ENCODE measurements at regions not wholly inside any gene's neighbourhood (a gene's known extent, or its start where the extent isn't known, plus 50 kb on each side); places are given as distances from the start of the nearest gene placed in this dataset.

GRCh38 chr5:88967633-88968585 lies 84.9 kb upstream of the MEF2C start:
- TF ChIP-seq, protein P1, sequence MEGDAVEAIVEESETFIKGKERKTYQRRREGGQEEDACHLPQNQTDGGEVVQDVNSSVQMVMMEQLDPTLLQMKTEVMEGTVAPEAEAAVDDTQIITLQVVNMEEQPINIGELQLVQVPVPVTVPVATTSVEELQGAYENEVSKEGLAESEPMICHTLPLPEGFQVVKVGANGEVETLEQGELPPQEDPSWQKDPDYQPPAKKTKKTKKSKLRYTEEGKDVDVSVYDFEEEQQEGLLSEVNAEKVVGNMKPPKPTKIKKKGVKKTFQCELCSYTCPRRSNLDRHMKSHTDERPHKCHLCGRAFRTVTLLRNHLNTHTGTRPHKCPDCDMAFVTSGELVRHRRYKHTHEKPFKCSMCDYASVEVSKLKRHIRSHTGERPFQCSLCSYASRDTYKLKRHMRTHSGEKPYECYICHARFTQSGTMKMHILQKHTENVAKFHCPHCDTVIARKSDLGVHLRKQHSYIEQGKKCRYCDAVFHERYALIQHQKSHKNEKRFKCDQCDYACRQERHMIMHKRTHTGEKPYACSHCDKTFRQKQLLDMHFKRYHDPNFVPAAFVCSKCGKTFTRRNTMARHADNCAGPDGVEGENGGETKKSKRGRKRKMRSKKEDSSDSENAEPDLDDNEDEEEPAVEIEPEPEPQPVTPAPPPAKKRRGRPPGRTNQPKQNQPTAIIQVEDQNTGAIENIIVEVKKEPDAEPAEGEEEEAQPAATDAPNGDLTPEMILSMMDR (IDR thresholded peaks at IDR 0.05): no peak
- Histone ChIP-seq H3K4me3 (ENCODE audit: low read depth, low read length) (no peak overlapping the region), H3K9me3 (ENCODE audit: control insufficient read depth, low read length) (no peaks in the 10 kb centered on the region), H3K27me3 (ENCODE audit: control insufficient read depth, insufficient read depth, low read length) (no peaks in the 10 kb centered on the region), H3K79me2 (no peaks in the 10 kb centered on the region), H3K27ac (no peak overlapping the region), H3K9ac (no peak overlapping the region), H3K4me1 (no peaks in the 10 kb centered on the region), H3K36me3 (ENCODE audit: control insufficient read depth, insufficient read depth, low read length) (no peaks in the 10 kb centered on the region), H2AFZ (no peak overlapping the region), H3K4me2 (ENCODE audit: low read length) (no peak overlapping the region)

DNA sequence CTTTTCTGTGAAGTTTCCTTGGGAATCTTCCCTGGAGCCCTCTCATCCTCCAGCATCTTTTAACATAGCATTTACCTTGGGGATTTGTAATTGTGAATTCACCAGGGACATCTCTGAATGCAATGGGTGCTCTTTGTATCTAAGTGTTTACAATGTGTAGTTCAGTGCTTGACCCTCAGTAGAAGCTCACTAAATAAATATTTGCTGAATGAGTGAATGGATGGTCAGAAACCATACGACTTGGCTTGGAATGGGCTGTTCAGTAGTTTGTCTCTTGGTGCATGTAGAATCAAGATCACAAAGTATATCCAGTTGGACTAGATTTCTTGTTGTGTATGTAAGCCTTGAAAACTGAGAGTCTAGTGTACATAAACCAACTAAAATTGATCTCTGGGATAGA lies 81.8 kb upstream of the MEF2C start:
- Histone ChIP-seq H3K36me3 (ENCODE audit: control insufficient read depth, insufficient read depth, low read length) (no peaks in the 10 kb centered on the region), H3K79me2 (no peaks in the 10 kb centered on the region), H3K9ac (no peak overlapping the region), H3K27ac (no peak overlapping the region), H3K9me3 (ENCODE audit: control insufficient read depth, low read length) (no peaks in the 10 kb centered on the region), H3K27me3 (ENCODE audit: control insufficient read depth, insufficient read depth, low read length) (no peaks in the 10 kb centered on the region), H3K4me2 (ENCODE audit: low read length) (no peak overlapping the region), H3K4me3 (ENCODE audit: low read depth, low read length) (no peak overlapping the region), H2AFZ (no peak overlapping the region), H3K4me1 (no peaks in the 10 kb centered on the region)
- TF ChIP-seq, protein P1 (IDR thresholded peaks at IDR 0.05): no peak

DNA sequence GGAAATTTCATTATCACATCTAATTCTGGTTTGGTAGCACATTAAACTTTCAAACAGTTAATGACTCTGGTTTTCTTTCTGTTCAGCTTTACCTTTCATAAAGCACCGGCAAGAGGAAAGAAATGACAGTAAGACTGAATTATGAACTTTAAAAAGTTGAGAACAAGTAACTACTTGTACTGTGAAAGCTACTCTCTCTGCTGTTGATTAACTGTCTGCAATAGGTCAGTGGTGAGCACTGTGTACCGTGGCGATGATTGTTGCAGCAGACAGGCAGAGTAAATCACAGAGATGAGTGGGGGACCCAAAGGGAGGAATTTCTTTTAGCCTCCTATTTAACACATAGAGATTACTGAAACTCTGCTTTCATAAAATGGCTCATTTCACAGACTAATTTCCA lies 74.0 kb upstream of the MEF2C start:
- H3K4me2 ChIP-seq (ENCODE audit: low read length): no peak overlapping the region
- H3K36me3 ChIP-seq (ENCODE audit: control insufficient read depth, insufficient read depth, low read length): no peaks in the 10 kb centered on the region
- H3K27me3 ChIP-seq (ENCODE audit: control insufficient read depth, insufficient read depth, low read length): no peaks in the 10 kb centered on the region
- H3K4me3 ChIP-seq (ENCODE audit: low read depth, low read length): no peak overlapping the region
- TF ChIP-seq, protein P1 (IDR thresholded peaks at IDR 0.05): no peak
- no peaks in the 10 kb centered on the region for H3K79me2 ChIP-seq
- no peaks in the 10 kb centered on the region for H3K4me1 ChIP-seq
- no peak overlapping the region for H3K27ac ChIP-seq
- H2AFZ ChIP-seq: no peak overlapping the region
- no peaks in the 10 kb centered on the region for H3K9me3 ChIP-seq (ENCODE audit: control insufficient read depth, low read length)
- H3K9ac ChIP-seq: no peak overlapping the region

- Histone ChIP-seq H3K9me3 (ENCODE audit: control insufficient read depth, low read length) (no peaks in the 10 kb centered on the region), H3K27ac (no peak overlapping the region), H3K27me3 (ENCODE audit: control insufficient read depth, insufficient read depth, low read length) (no peaks in the 10 kb centered on the region), H3K79me2 (no peaks in the 10 kb centered on the region), H2AFZ (no peak overlapping the region), H3K4me3 (ENCODE audit: low read depth, low read length) (no peak overlapping the region), H3K36me3 (ENCODE audit: control insufficient read depth, insufficient read depth, low read length) (no peaks in the 10 kb centered on the region), H3K4me2 (ENCODE audit: low read length) (no peak overlapping the region), H3K4me1 (no peaks in the 10 kb centered on the region), H3K9ac (no peak overlapping the region)
- TF ChIP-seq, protein P1 (IDR thresholded peaks at IDR 0.05): no peak
Measured at GRCh38 chr5:88956416-88956815, 73.4 kb upstream of the MEF2C start.

DNA sequence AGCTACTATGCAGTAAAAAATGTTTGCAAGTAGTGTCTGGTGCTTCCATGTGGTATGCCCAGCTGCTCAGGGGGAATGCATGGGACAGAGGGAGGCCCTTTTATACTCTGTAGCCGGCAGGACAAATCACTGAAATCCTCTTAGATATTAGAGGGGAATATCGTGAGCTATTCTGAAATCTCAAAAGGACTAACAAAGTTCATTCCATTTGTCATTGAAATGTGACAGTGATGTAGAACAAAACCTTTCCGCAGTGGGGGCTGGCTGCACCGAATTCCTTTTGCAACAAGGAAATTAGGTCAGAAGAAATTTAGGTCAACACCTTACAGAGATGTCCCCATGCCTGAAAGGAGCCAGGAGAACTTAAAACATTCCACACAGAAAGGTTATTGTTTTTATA lies 72.4 kb upstream of the MEF2C start:
- Histone ChIP-seq H3K4me3 (ENCODE audit: low read depth, low read length) (no peak overlapping the region), H3K4me1 (no peaks in the 10 kb centered on the region), H3K27ac (no peak overlapping the region), H3K4me2 (ENCODE audit: low read length) (no peak overlapping the region), H3K79me2 (no peaks in the 10 kb centered on the region), H3K36me3 (ENCODE audit: control insufficient read depth, insufficient read depth, low read length) (no peaks in the 10 kb centered on the region), H2AFZ (no peak overlapping the region), H3K9me3 (ENCODE audit: control insufficient read depth, low read length) (no peaks in the 10 kb centered on the region), H3K9ac (no peak overlapping the region), H3K27me3 (ENCODE audit: control insufficient read depth, insufficient read depth, low read length) (no peaks in the 10 kb centered on the region)
- TF ChIP-seq, protein P1 (IDR thresholded peaks at IDR 0.05): no peak

Measured in parathyroid adenoma (tissue), 2 donors.